GM21447 (cell line): ENCODE measurements at regions not wholly inside any gene's neighbourhood (a gene's known extent, or its start where the extent isn't known, plus 50 kb on each side); places are given as distances from the start of the nearest gene placed in this dataset.
"Not testable (repeated sequence)": the region's sequence is repeated elsewhere in the genome, so short reads cannot be mapped to it uniquely, and the experiment has no call there.

Source experiments
- ATAC-seq: cut with Tn5 transposase; IDR thresholded peaks from one replicate; pipeline ENCODE4 v1.9.1; 2021; ENCODE audit not compliant: unreplicated experiment

DNA sequence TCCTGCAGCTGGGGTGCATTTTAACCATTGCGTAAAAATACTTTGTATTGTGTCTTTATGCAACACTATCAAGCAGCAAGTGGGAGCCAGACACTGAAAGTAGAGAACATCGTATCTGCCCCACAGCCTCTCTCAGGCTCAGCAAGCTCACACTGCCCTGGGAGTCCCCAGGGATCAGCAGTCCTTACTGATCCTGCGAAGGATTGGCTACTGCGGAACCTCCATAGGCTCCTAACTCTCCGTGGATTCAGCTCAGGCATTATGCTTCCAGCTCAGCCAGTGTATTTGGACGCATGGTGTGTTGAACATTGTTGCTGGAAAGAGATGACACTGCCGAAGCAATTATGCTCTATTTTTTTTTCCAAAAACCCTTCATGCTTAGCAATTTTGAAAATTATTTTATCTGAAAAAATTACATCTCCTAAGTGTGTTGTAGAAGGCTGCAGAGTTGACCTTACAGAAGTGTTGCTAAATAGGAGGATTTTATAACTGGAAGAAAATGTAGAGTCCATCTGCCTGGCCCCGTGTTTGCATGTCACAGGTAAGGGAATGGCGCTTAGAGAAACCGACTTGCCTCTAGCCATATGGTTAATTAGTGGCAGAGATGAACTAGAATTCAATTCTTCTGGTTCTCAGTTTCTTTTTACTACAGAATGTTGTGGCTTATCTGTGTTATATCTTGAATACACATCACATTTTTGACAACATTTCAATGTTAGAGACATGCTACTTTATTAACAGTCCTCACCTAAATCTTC, 276.4 kb upstream of the COBL start:
- no peak for ATAC-seq

DNA sequence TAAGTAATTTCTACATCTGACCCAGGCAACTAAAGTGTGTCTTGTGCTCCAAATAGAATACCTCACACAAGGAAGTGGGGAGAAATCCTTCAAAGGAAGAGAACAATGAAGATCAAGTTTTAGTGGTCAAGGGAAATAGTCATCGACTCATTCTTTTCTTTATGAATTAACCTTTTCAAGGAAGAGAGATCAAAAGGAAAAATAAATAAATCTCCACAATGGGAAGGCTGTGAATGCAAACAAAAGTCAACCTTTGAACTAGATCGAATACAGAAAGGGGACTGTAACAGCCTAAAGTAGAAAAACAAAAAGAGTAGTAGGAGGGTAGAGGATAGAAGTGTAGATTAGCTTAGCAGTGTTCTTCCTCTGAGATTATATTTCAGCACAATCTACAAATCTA, 274.6 kb upstream of the COBL start:
- no peak for ATAC-seq

DNA sequence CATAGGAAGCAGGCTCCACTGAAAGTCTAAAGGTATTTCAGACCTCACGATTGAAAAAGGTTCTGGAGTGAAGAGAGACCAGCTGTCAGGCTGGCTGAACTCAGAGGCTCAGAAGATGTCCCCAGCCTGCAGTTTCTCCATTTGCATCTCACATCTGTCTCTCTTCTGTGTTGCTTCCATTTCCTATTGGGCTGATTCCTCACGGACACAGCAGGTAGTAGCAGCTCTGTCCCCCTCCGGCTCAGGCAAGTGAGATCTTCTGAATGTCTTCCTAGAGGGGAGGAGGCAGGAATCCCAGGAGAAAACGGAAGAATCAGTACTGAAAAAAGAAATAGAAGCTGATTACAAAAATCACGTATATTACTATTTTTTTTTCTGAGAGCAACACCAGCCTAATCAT, 274.1 kb upstream of the COBL start:
- ATAC-seq = no peak

DNA sequence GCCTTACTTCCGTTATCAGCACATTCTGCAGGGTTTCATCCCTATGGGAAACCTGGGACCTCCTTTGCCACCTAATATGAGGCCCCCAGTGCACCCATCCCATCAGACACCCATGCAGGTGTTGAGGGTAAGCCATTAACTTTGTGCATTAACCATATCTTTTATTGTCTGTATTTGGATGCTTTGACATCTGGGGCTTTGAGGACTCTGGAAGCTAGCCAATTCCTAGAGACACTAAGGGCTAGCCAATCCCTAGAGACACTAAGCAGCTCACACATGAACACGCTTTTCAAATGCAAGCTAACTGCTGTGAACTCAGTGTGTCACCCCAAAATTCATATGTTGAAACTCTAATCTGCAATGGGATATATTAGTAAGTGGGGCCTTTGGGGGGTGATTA, 272.5 kb upstream of the COBL start:
- no peak for ATAC-seq

DNA sequence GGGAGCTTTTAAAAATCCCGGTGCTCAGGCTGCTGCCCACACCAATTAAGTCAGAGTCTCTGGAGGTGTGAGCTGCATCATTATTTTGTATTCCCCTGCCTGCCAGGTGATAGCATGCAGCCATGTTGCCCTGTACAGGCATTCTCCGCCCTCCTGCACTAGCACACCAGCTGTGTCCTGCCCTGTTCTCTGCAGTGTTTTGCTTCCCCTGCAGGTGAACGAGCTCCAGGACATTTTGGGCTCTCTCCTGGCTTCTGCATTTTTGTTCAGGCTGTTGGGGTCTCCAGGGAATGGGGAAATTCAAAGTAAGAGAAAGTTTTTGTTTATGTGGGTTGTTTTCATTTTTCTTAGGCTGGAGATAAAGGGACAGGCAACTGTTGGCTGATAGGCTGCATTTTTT, 271.0 kb upstream of the COBL start:
- ATAC-seq = no peak

DNA sequence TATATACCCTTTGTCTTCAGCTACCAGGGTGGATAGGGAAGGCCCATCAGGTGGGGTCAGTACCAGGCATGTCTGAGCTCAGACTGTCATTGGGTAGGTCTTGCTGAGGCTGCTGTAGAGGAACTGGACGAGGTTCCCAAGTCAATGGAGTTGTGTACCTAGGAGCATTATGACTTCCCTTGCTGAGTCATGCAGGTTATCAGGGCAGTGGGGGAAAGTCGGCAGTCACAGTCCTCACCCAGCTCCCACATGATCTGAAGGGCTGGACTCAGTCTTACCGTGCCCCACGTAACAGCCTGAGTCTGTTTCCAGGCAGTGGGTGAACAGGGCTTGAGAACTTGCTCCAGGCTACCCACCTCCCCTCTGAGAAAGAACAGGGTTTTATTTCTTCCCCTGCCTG, 260.8 kb upstream of the COBL start:
- ATAC-seq = no peak

DNA sequence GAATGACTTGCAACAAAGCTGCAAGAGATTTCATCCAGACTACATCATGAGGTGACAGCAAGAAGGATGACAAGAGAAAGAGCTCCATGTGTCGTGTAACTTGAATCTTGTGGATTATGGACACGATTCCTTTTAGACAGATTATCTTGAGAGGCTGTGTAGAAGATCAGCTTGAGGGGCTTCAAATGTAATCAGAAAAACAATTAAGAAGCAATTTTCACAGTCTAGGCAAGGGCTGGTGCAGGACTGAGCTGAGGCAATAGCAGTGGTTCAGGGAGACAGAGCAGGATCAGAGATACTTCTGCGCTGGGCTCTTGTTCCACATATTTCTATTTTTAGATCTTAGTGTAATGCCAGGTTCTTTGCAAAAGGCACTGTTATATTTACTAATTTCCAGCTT, 253.0 kb upstream of the COBL start:
- ATAC-seq = no peak

DNA sequence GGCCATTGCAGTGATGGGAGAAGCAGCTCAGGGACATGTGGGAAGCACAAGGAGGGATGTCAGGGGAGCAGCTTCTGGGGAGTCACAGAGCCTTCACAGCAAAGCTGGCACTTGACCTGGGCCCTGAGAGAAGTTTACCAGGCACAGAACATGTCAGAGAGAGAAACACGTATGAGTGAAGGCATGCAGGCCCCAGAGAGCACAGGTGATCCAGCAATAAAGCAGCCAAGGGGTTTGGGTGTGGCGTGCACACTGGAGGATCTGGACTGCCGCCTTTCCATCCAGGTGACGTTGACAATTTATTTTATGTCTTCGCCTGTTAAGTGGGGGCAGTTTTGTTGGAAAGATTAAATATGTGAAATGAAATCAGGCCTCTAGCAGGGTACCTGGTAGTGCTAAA, 252.6 kb upstream of the COBL start:
- no peak for ATAC-seq

DNA sequence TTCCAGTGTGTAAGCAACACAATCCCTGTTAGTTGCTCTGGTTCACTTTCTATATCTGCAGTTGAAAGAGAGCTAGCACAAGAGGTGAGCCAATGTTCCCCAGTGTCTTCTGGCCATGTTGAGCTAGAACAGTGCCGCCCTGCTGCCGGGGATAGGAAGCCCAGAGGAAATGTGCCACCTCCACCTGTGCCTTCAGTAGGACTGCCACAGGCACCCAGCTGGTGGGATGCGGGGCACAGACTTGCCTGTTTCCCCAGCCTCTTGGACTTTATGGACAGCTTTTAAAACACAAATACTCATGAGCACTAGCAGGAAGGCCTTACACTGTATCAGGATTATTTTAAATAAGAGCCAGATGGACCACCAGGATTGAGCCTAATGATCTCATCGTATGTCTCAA, 234.5 kb upstream of the COBL start:
- ATAC-seq = no peak

DNA sequence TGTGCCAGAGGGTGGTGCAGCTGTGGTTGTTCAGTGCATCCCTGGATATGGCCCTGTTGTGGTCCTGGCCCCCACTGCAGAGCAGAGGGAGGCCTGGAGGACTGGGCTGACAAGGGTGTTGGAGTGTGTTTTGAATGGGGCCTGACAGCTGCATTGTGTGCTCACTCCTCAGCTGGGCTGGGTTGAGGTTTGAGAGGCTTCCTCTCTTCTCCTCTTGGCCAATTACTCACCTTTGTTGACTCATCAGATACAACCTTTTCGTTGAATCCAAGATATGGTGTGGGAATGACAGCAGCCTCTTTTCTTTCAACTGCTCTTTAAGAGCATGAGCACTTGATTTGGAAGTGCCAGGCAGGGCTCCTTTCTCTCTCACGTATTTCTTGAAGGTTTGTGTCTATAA, 228.5 kb upstream of the COBL start:
- ATAC-seq = no peak

DNA sequence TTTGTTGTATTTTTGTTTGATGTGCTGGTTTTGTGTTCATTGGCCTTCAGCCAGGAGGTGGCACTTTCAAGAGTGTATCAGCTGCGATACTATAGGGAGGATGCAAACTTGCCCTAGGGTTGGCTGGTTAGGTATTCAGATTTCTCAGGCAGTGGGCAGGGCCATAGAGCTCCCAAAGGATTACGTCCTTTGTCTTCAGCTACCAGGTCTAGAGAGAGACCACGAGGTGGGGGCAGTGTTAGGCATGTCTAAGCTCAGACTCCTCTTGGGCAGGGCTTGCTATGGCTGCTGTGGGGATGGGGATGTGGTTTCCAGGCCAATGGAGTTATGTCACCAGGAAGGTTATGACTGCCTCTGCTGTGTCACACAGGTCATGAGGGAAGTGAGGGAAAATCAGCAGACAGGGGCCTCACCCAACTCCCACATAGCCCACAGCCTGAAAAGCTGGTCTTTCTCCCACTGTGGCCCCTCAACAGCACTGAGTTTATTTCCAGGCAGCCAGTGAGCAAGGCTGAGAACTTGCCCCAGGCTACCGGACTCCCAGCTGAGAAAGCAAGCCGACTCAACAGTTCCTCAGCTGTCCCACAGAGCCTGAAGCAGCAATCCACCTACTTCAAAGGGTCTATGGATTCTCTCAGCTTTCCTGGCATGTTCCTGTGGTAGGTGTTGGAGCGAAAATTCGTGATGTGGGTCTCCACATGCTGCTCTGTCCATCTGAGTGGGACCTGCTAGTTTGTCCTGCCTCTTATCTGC, 227.4 kb upstream of the COBL start:
- no peak for ATAC-seq

DNA sequence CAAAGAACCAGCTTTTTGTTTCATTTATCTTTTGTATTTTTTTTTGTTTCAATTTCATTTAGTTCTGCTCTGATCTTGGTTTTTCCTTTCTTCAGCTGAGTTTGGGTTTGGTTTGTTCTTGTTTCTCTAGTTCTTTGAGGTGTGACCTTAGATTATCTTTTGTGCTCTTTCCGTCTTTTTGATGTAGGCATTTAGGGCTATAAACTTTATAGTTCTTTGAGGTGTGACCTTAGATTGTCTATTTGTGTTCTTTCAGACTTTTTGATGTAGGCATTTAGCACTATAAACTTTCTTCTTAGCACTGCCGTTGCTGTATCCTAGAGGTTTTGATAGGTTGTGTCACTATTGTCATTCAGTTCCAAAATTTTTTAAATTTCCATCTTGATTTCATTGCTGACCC, 224.3 kb upstream of the COBL start:
- ATAC-seq = not testable (repeated sequence)

DNA sequence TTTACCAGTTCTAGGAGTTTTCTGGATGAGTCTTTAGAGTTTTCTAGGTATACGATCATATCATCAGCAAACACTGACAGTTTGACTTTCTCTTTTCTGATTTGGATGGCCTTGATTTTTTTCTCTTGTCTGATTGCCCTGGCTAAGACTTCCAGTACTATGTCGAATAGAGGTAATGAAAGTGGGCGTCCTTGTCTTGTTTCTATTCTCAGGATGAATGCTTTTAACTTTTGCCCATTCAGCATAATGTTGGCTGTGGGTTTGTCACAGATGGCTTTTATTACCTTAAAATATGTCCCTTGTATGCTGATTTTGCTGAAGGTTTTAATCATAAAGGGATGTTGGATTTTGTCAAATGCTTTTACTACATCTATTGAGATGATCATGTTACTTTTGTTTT, 223.2 kb upstream of the COBL start:
- ATAC-seq = no peak

DNA sequence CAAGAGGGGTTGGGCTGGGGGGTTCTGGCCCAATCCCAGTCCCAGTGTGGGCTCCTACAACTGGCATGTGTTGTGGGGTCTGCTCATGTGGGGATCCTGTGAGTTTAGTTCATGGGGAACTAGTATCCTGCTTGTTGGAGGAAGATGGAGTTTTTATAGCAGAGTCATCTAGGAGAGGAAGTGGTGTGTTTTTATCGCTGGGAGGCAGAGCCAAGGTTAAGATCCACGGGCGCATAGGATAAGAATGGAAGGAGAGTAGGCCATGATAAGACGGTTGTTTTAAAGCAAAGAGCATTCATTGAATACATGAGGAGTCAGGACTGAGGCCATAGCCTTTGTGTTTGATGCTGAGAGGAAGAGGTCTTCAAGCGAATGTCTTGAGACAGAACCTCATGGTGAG, 211.6 kb upstream of the COBL start:
- no peak for ATAC-seq

DNA sequence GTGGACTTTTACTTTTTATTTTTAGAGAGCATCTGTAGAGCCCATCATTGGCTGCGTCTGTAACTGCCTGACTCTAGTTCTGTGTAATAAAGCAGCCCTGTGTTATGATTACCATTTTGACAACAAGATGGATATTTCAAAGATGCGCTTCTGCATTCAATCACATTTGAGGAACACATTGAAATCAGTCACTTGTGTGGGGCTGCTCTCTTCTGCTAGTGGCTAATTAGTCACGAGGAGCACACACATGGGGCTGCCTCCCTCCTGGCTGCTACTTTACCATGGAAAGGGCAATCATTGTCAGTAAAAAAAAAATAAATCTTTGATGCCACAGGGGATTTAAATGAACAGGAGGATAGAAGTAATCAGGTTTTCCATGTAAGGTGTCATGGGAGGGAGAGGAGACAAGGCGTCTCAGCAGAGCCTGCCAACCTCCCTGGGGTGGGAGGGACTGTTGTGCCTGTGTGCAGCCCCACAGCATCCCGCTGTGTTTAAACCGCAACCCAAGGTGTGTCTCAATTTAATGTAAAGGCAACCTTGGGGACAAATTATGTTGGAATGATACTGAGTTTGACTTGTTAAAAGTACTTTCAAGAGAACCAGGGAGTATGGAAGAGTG, 205.2 kb upstream of the COBL start:
- ATAC-seq = no peak

DNA sequence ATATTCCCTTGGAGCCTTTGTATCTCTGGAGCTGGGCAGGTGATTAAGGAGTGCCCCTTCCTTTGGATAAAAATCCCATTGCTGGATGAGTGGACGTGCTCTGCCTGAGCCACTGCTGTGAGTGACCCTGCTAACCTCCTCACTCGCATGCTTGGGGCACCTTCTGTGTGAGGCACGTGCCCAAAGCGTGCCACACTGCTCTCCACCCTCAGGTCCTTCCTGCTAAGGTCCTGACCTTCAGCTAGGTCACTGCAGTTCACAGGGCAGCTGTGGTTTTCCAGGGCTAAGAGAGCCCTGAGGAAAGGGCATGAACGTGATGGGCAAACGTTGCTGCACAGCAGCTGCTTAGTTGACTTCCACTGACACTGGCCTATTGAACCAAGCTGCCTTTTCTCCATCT, 204.4 kb upstream of the COBL start:
- no peak for ATAC-seq

DNA sequence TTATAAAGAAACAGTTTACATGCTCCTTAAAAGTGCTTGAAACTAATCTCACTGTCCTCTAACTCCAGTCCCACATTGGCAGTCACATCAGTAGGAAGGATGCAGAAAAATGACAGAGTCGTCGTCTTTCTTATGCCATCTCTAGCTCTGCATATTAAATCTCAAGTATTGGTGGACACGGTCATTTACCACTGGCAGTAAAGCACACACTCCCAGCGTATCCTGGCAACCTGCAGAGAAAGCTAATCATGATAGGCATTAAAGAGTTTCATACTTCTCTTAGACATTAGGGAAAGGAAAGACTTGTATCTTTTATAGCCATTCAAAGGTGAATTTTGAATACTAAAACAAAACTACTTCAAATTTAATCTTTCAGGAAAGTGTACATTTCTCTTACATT, 202.0 kb upstream of the COBL start:
- no peak for ATAC-seq

DNA sequence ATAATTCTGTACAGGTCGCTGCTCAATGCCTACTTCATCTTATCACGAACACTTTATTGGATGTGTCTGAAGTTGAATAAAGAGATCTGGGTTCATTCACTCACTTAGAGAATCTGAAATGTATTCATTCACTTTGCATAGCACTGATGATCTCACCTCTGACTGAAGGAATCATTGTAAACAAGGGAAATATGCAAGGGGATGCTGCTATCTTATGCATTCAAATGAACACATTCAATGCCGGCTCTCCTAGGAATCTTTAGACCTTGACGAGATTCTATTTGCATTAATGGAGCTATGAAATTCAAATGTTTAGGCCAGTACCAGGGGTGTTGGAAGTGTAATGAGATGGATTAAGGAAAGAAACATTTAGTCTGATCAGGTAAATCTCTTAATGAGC, 200.6 kb upstream of the COBL start:
- no peak for ATAC-seq

DNA sequence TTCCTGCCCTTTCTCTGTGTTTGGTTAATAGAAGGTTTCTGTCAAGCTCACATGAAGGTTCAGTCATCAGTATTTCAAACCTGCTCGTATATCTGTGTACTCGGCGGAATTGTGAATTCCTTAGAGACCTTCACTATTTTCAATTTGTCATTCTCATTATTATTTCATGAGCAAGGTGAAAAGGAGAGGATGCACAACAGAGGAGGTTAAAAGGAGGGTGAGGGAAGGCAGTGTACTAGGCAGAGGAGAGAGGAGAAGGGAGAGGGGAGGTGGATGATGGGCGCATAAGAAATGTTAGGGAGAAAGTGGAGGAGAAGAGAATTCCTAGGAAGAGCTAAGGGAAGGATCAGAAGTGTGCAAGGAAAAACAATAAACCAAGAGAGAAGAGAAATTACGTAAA, 185.0 kb upstream of the COBL start:
- ATAC-seq = no peak

DNA sequence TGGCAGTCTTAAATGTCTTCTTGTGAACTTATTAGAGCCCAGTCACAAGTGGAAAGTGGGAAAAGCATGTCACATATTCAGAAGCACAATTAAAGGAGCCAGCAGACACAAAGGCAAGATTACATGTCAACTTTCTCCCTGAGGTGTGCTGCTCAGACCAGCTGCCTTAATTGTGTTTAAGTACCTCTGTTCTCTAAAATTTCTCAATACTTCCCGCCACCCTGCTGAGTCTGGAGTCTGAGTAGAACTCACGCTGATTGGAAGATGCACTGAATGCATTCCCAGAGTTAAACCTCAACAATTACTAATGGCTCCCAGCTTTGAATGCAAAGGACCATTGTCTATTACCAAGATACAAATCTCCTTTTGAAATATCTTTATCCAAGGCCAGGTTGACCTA, 166.4 kb upstream of the COBL start:
- no peak for ATAC-seq

DNA sequence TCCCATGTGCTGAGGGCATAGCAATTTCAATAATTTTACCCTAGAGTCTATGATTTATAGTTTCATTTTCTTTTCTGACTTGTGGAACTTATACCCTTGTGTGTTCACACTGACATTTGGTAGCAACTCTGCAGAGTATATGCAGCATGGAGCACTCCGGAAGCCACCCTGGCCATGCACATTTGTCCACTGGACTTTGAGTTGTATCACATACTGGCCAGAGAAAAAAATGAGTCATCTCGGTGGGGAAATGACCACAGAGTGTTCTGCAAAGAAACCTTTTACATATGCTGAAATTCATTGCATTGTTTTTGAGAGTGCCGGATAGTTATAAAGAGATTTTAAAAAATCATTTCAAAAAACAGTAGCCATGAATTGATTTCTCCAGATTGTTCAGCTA, 164.8 kb upstream of the COBL start:
- no peak for ATAC-seq

DNA sequence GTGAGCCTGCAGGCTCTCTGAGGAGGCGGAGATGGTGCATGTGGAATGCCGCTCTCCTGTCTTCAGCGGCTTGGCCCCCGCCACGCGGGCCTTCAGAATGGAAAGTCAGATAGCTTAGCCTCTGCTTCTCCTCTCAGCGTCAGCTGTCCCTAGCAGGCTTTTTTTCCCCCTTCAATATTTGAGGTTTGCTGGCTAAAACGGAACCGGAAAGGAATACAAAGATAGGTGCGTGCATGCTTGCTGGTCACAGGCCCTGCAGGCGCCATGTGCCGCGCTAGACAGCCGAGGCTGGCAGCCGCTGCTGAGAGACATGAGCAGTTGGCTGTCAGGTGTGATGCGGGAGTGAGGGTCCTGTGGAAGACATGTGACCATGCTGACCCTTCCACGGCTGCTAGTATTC, 161.2 kb upstream of the COBL start:
- no peak for ATAC-seq
